HG02885 (cell line): ENCODE measurements at regions not wholly inside any gene's neighbourhood (a gene's known extent, or its start where the extent isn't known, plus 50 kb on each side); places are given as distances from the start of the nearest gene placed in this dataset.
"Not testable (repeated sequence)": the region's sequence is repeated elsewhere in the genome, so short reads cannot be mapped to it uniquely, and the experiment has no call there.

ENCODE experiments used
- ATAC-seq: cut with Tn5 transposase; IDR thresholded peaks from one replicate; pipeline ENCODE4 v1.9.1; 2021; ENCODE audit warnings: mild to moderate bottlenecking; ENCODE audit not compliant: unreplicated experiment, poor library complexity

GRCh38 chr4:140219567-140219966, 65.6 kb upstream of the MAML3 start:
- ATAC-seq, result no peak

GRCh38 chr4:140219070-140219469, 65.1 kb upstream of the MAML3 start:
- not testable (repeated sequence) for ATAC-seq

- ATAC-seq, result no peak
These were observed 59.8 kb upstream of the MAML3 start for GRCh38 chr4:140213749-140214148.

GRCh38 chr4:140213116-140213515, 59.1 kb upstream of the MAML3 start:
- ATAC-seq, result no peak

- no peak for ATAC-seq
These were observed 58.7 kb upstream of the MAML3 start for GRCh38 chr4:140212646-140213045.

- no peak for ATAC-seq
These were observed 58.2 kb upstream of the MAML3 start for GRCh38 chr4:140212194-140212593.

GRCh38 chr4:140211693-140212092, 57.7 kb upstream of the MAML3 start:
- ATAC-seq, result no peak

GRCh38 chr4:140211161-140211560, 57.2 kb upstream of the MAML3 start:
- no peak for ATAC-seq

- no peak for ATAC-seq
These were observed 54.9 kb upstream of the MAML3 start for GRCh38 chr4:140208921-140209320.
